ENCODE measurements at regions not wholly inside any gene's neighbourhood (a gene's known extent, or its start where the extent isn't known, plus 50 kb on each side); places are given as distances from the start of the nearest gene placed in this dataset.
A peak's percentile ranks its signal among the peaks of the same experiment; 100 is the strongest.

DNA sequence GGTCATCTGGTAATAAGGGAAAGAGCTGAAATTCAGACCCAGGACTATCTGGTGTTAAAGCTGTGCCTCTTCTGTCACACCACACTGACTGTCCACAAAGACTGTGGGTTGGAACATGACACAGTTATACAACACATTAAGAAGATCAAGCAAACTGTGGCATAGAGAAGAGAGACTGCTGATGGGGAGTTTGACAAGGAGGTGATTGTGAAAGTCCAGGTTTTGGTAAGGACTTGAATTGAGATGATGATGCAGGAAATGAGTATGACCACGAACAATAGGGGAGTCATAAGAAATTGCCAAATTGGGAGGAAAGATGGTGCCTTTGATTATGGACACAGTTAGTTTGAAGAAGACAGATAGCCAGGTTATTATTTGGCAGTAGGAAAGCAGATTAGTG lies 163.4 kb downstream of the PDGFRA start:
- TF ChIP-seq POLR2AphosphoS5 (IDR thresholded peaks at IDR 0.05; ENCODE audit: control insufficient read depth, insufficient read depth, low read depth, low read length) (no peak), FOSL1 (tag; conservative IDR thresholded peaks at IDR 0.05) (peak; percentile 26; the same call in 1 of the 2 replicates), DIDO1 (tag; IDR thresholded peaks at IDR 0.05; ENCODE audit: low read depth) (0 out of 2 replicates have a peak, but pooled peaks have one; percentile 15)
- no TSS peak for BruUV-seq (replicated peaks)
- Histone ChIP-seq H3K27ac (ENCODE audit: extremely low read depth, low read depth, low read length) (no peak overlapping the region), H3K9ac (ENCODE audit: insufficient read depth in 1 of 2, low read depth in 2 of 2, low read length in 2 of 2) (no peak overlapping the region), H3K4me2 (ENCODE audit: insufficient read depth, low read length) (no peak overlapping the region), H3K9me3 (replicated peaks; ENCODE audit: control insufficient read depth, insufficient read depth, low read depth, low read length) (no peaks in the 10 kb centered on the region), H2AFZ (ENCODE audit: low read depth, low read length) (no peak overlapping the region), H4K20me1 (replicated peaks; ENCODE audit: control insufficient read depth, insufficient read depth, low read length) (no peaks in the 10 kb centered on the region), H3K27me3 (ENCODE audit: control insufficient read depth in 2 of 2, insufficient read depth in 2 of 2, low read length in 2 of 2) (peaks cover 0 to 5% of the 10 kb centered on the region in 2 experiments; a peak in 1 of 5 replicates), H3K4me1 (replicated peaks in 1 of 2; ENCODE audit: control insufficient read depth in 2 of 2, insufficient read depth in 2 of 2, low read length in 2 of 2) (no peaks in the 10 kb centered on the region; a peak in 2 of 5 replicates), H3K79me2 (ENCODE audit: control insufficient read depth, insufficient read depth, low read length) (no peaks in the 10 kb centered on the region), H3K4me3 (no peak overlapping the region), H3K9me1 (ENCODE audit: control insufficient read depth, insufficient read depth, low read length) (no peaks in the 10 kb centered on the region), H3K36me3 (ENCODE audit: control insufficient read depth, insufficient read depth, low read length) (no peaks in the 10 kb centered on the region)
- intact Hi-C loops (cut with micrococcal nuclease) (no loop called here), in situ Hi-C loops (cut with MboI) (no loop called here)
- WGBS (ENCODE audit: insufficient coverage, low coverage, missing lambda C conversion rate): 0% methylated on average over 1 of the region's 1 CpG
- no peak for FAIRE-seq
- DNase-seq (ENCODE audit: extremely low read depth in 1 of 4, low spot score in 3 of 4): no peak
- ChIA-PET POLR2A (interaction anchor here (1.0 kb wide), 1 partner anchor 10 kb away, joined by 3 read pairs; no protein-coding TSS in a partner anchor), CTCF (ENCODE audit: low intra/inter-chr PET ratio) (no interaction called here)
- ATAC-seq: no peak

DNA sequence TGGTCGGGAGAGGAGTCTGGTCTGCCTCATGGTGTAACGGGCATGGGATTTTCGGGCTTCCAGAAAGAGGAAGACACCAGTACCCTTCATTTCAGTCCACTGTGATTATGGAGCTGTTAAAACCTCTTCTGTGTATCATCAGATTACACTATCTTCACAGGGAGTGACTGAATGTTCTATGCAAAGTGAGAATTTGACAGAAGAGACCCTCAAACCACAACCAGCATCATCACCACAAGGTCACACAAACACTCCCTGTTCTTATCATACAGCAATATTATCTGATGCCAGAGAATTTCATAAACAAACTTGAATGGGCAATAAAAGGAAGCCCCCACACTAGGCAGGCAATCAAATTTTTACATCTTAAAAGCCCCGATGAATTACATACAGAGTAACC lies 164.2 kb downstream of the PDGFRA start:
- Histone ChIP-seq H3K9me1 (ENCODE audit: control insufficient read depth, insufficient read depth, low read length) (no peaks in the 10 kb centered on the region), H3K27me3 (ENCODE audit: control insufficient read depth in 2 of 2, insufficient read depth in 2 of 2, low read length in 2 of 2) (peaks cover 0 to 5% of the 10 kb centered on the region in 2 experiments; a peak in 1 of 5 replicates), H3K4me2 (ENCODE audit: insufficient read depth, low read length) (no peak overlapping the region), H3K4me3 (no peak overlapping the region), H2AFZ (ENCODE audit: low read depth, low read length) (no peak overlapping the region), H3K79me2 (ENCODE audit: control insufficient read depth, insufficient read depth, low read length) (no peaks in the 10 kb centered on the region), H3K9me3 (replicated peaks; ENCODE audit: control insufficient read depth, insufficient read depth, low read depth, low read length) (no peaks in the 10 kb centered on the region), H3K36me3 (ENCODE audit: control insufficient read depth, insufficient read depth, low read length) (no peaks in the 10 kb centered on the region), H4K20me1 (replicated peaks; ENCODE audit: control insufficient read depth, insufficient read depth, low read length) (no peaks in the 10 kb centered on the region), H3K27ac (ENCODE audit: extremely low read depth, low read depth, low read length) (no peak overlapping the region), H3K9ac (ENCODE audit: insufficient read depth in 1 of 2, low read depth in 2 of 2, low read length in 2 of 2) (no peak overlapping the region), H3K4me1 (replicated peaks in 1 of 2; ENCODE audit: control insufficient read depth in 2 of 2, insufficient read depth in 2 of 2, low read length in 2 of 2) (no peaks in the 10 kb centered on the region; a peak in 2 of 5 replicates)
- ATAC-seq (no peak), FAIRE-seq (no peak), DNase-seq (ENCODE audit: extremely low read depth in 1 of 4, low spot score in 3 of 4) (no peak)
- BruUV-seq (replicated peaks): no TSS peak
- CTCF ChIA-PET (ENCODE audit: low intra/inter-chr PET ratio): no interaction called here
- TF ChIP-seq TCF7 (IDR thresholded peaks at IDR 0.05; ENCODE audit: borderline replicate concordance) (no peak), PURB (CRISPR knock-in tag; IDR thresholded peaks at IDR 0.05; ENCODE audit: low read depth) (no peak), HDAC1 (IDR thresholded peaks at IDR 0.05) (no peak), ZNF583 (CRISPR knock-in tag; IDR thresholded peaks at IDR 0.05) (no peak), ZNF184 (CRISPR knock-in tag; IDR thresholded peaks at IDR 0.05) (no peak), ETV5 (CRISPR knock-in tag; IDR thresholded peaks at IDR 0.05; ENCODE audit: low read depth) (no peak), ZFP30 (CRISPR knock-in tag; IDR thresholded peaks at IDR 0.05; ENCODE audit: borderline replicate concordance) (no peak), SRSF7 (optimal IDR thresholded peaks at IDR 0.05; ENCODE audit: low read depth, low read length) (no peak), ESRRB (CRISPR knock-in tag; IDR thresholded peaks at IDR 0.05; ENCODE audit: borderline replicate concordance) (no peak), RCOR1 (IDR thresholded peaks at IDR 0.05; ENCODE audit: borderline replicate concordance in 1 of 2, low read depth in 2 of 2, low read length in 2 of 2) (no peak), OTX1 (CRISPR knock-in tag; IDR thresholded peaks at IDR 0.05) (no peak), ZFX (CRISPR knock-in tag; IDR thresholded peaks at IDR 0.05) (no peak), SRSF9 (IDR thresholded peaks at IDR 0.05; ENCODE audit: borderline replicate concordance, low read depth, low read length) (no peak), ZNF699 (CRISPR knock-in tag; IDR thresholded peaks at IDR 0.05; ENCODE audit: insufficient replicate concordance) (no peak)
- intact Hi-C loops (cut with micrococcal nuclease) (no loop called here), in situ Hi-C loops (cut with MboI) (no loop called here)
- WGBS (ENCODE audit: insufficient coverage, low coverage, missing lambda C conversion rate): 5% methylated on average over 4 of the region's 4 CpGs
- POLR2A ChIA-PET: no interaction called here
